ENCODE measurements at regions not wholly inside any gene's neighbourhood (a gene's known extent, or its start where the extent isn't known, plus 50 kb on each side); places are given as distances from the start of the nearest gene placed in this dataset.

GRCh38 chr7:115409682-115410433, 488.0 kb downstream of the MDFIC start:
- Histone ChIP-seq H3K9me3 (replicated peaks in 1 of 3) (no peaks in the 10 kb centered on the region), H3K27ac (no peak overlapping the region), H3K4me3 (no peak overlapping the region), H3K4me1 (replicated peaks in 1 of 2) (no peaks in the 10 kb centered on the region), H3K36me3 (replicated peaks in 1 of 2) (no peaks in the 10 kb centered on the region), H3K27me3 (no peaks in the 10 kb centered on the region)
- 65 to 71% (median 69%) methylated on average over 3 of the region's 3 CpGs for WGBS, 4 donors
- TF ChIP-seq CTCF (IDR thresholded peaks at IDR 0.05) = no peak
- TF ChIP-seq POLR2A (IDR thresholded peaks at IDR 0.05) = no peak
- DNase-seq = no peak
- intact Hi-C loops (cut with DNase I) = no loop called here

- no peaks in the 10 kb centered on the region for H3K9me3 ChIP-seq (replicated peaks in 1 of 3)
- TF ChIP-seq CTCF (IDR thresholded peaks at IDR 0.05) (no peak), POLR2A (IDR thresholded peaks at IDR 0.05) (no peak)
- intact Hi-C loops (cut with DNase I) = no loop called here
- no peaks in the 10 kb centered on the region for H3K27me3 ChIP-seq
- no peak overlapping the region for H3K4me3 ChIP-seq
- DNase-seq = no peak
- no peaks in the 10 kb centered on the region for H3K4me1 ChIP-seq (replicated peaks in 1 of 2)
- H3K36me3 ChIP-seq (replicated peaks in 1 of 2) = no peaks in the 10 kb centered on the region
- H3K27ac ChIP-seq = no peak overlapping the region
These were observed 484.3 kb downstream of the MDFIC start for GRCh38 chr7:115406219-115406618.

- TF ChIP-seq POLR2A (IDR thresholded peaks at IDR 0.05) (no peak), CTCF (IDR thresholded peaks at IDR 0.05) (no peak)
- no peak for DNase-seq
- H3K4me3 ChIP-seq = no peak overlapping the region
- intact Hi-C loops (cut with DNase I) = no loop called here
- H3K36me3 ChIP-seq (replicated peaks in 1 of 2) = no peaks in the 10 kb centered on the region
- no peaks in the 10 kb centered on the region for H3K4me1 ChIP-seq (replicated peaks in 1 of 2)
- H3K27me3 ChIP-seq = no peaks in the 10 kb centered on the region
- H3K27ac ChIP-seq = no peak overlapping the region
- H3K9me3 ChIP-seq (replicated peaks in 1 of 3) = no peaks in the 10 kb centered on the region
These were observed 465.2 kb downstream of the MDFIC start for GRCh38 chr7:115387137-115387536.

- Histone ChIP-seq H3K27me3 (no peaks in the 10 kb centered on the region), H3K27ac (no peak overlapping the region), H3K9me3 (replicated peaks in 1 of 3) (no peaks in the 10 kb centered on the region), H3K4me1 (replicated peaks in 1 of 2) (no peaks in the 10 kb centered on the region), H3K36me3 (replicated peaks in 1 of 2) (no peaks in the 10 kb centered on the region), H3K4me3 (no peak overlapping the region)
- TF ChIP-seq CTCF (IDR thresholded peaks at IDR 0.05) (no peak), POLR2A (IDR thresholded peaks at IDR 0.05) (no peak)
- intact Hi-C loops (cut with DNase I) = no loop called here
- DNase-seq = no peak
- WGBS, 4 donors = 77 to 89% (median 86%) methylated on average over 1 of the region's 1 CpG
These were observed 457.4 kb downstream of the MDFIC start for GRCh38 chr7:115379321-115379720.
